Mesothelial cell of epicardium (in vitro differentiated cells): ENCODE measurements at regions not wholly inside any gene's neighbourhood (a gene's known extent, or its start where the extent isn't known, plus 50 kb on each side); places are given as distances from the start of the nearest gene placed in this dataset.

Source experiments
- DNase-seq, 2 experiments: peaks; one replicate each; pipeline ENCODE4 v3.0.0; 2021; ENCODE audit warnings: low spot score in 2 of 2; ENCODE audit not compliant: unreplicated experiment in 2 of 2
- H3K27ac Mint-ChIP-seq: 2 replicates; pipeline ENCODE4 v1.8.0; 2021; ENCODE audit warnings: mixed read lengths
- H3K27me3 Mint-ChIP-seq: 2 replicates; pipeline ENCODE4 v1.8.0; 2021; ENCODE audit warnings: low read depth, mixed read lengths
- H3K36me3 Mint-ChIP-seq: 2 replicates; pipeline ENCODE4 v1.8.0; 2021; ENCODE audit warnings: mixed read lengths
- H3K4me1 Mint-ChIP-seq: 2 replicates; pipeline ENCODE4 v1.8.0; 2021; ENCODE audit warnings: mixed read lengths
- H3K4me3 Mint-ChIP-seq: 2 replicates; pipeline ENCODE4 v1.8.0; 2021; ENCODE audit warnings: mild to moderate bottlenecking, moderate library complexity, mixed read lengths
- H3K9me3 Mint-ChIP-seq: 2 replicates; pipeline ENCODE4 v1.8.0; 2021; ENCODE audit warnings: mixed read lengths
- TF ChIP-seq, protein P1 (sequence below): fragments of 200-600 bp; sonication (generic); IDR thresholded peaks from one replicate; pipeline ENCODE4 v1.5.0; 2021; ENCODE audit warnings: antibody characterized with exemption; ENCODE audit not compliant: unreplicated experiment

DNA sequence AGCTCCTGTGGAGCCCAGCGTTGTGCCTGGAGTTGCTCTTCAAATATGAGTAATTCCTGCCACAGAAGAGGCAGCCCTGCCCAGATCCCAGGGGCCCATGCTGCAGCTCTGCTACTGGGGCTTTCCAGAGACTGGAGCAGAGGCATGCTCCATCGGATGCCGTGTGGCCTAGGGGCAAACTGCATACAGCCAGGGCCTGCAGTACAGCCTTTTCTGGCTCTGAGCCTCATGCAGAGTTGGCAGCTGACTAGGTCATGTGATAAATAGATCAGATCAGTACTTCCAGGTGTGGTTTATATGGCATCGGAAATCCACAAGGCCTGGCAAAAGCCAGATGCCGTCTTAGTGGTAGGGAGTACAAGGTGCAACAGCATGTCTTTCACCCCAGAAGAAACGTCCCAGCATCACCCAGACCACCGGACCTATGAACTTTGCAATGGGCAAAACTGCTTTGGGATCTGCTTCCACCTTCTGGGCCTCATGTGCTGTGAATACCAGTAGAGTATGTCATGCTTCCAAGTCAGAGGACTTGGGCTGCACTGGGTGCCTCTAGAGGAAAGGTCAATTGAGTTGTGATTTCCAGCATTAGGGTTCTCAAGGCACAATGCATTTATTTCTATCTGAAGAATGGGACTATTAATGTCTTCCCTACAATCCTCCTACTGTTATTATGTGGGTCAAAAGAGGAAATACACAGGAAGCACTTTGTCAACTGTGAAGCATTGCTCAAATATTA, 250.7 kb upstream of the ZNF32 start:
- Mint-ChIP-seq H3K4me3 (no peak overlapping the region), H3K9me3 (no peaks in the 10 kb centered on the region), H3K27ac (no peak overlapping the region), H3K27me3 (peaks cover 21% of the 10 kb centered on the region), H3K36me3 (no peaks in the 10 kb centered on the region), H3K4me1 (no peaks in the 10 kb centered on the region)
- no peak for DNase-seq
- TF ChIP-seq, protein P1, sequence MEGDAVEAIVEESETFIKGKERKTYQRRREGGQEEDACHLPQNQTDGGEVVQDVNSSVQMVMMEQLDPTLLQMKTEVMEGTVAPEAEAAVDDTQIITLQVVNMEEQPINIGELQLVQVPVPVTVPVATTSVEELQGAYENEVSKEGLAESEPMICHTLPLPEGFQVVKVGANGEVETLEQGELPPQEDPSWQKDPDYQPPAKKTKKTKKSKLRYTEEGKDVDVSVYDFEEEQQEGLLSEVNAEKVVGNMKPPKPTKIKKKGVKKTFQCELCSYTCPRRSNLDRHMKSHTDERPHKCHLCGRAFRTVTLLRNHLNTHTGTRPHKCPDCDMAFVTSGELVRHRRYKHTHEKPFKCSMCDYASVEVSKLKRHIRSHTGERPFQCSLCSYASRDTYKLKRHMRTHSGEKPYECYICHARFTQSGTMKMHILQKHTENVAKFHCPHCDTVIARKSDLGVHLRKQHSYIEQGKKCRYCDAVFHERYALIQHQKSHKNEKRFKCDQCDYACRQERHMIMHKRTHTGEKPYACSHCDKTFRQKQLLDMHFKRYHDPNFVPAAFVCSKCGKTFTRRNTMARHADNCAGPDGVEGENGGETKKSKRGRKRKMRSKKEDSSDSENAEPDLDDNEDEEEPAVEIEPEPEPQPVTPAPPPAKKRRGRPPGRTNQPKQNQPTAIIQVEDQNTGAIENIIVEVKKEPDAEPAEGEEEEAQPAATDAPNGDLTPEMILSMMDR, result no peak

DNA sequence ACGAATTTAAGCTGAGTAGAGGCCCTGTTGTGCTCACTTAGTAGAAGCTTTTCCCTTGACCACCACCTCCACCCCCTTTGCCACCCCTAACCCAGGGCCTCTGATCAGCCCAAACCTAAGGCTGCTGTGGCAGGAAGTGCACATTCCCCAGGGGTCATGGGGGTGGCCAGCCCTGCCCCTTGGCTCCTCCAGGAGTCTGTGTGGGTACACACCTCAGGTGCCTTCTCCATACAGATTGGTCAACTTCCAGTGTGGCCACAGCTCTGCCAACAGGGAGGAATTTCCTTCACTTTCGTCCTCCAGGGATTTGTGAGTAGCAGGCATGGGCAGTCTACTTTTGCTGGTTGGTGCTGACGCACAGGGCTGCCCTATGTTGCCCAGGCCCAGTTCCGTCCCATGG, 249.9 kb upstream of the ZNF32 start:
- H3K27ac Mint-ChIP-seq, result no peak overlapping the region

DNA sequence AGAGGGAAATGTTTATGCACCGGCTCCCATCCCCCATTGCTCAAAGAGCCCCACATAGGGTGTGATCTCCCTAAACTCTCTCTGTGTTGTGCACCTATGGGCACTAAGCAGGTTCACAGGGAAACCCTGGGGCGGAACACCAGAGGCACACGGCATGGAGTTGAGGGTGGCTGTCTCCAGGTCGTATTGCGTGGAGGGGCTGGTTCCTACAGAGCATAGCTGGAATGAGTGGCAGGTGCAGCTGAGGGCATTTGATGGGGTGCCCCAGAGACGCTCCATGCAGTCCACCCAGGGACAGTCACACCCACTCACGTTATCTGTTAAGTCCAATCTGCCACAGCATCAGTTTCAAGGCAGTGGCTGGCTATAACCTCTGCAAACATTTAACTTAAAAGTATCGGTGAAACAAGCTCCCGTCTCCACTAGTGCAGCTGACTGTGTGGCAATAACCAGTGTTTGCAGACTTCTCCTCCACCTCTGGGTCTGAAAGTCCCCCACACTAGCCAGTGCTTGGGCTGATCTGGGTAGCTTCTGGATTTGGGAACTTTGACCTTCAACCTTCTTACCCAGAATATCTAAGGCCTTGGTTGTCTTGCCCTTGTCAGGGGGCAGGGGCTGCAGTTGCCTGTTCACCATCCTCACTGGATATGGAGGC, 249.2 kb upstream of the ZNF32 start:
- Mint-ChIP-seq H3K27ac (no peak overlapping the region), H3K9me3 (no peaks in the 10 kb centered on the region), H3K27me3 (peaks cover 19% of the 10 kb centered on the region), H3K4me3 (no peak overlapping the region), H3K4me1 (peaks cover 2% of the 10 kb centered on the region), H3K36me3 (no peaks in the 10 kb centered on the region)
- TF ChIP-seq, protein P1, result no peak
- no peak for DNase-seq

More for the DNA sequence above, 249.9 kb upstream of the ZNF32 start:
- H3K27me3 Mint-ChIP-seq, result peaks cover 21% of the 10 kb centered on the region
- no peak for DNase-seq
- H3K4me3 Mint-ChIP-seq, result no peak overlapping the region
- no peaks in the 10 kb centered on the region for H3K9me3 Mint-ChIP-seq
- TF ChIP-seq, protein P1, result no peak
- no peaks in the 10 kb centered on the region for H3K36me3 Mint-ChIP-seq
- H3K4me1 Mint-ChIP-seq, result no peaks in the 10 kb centered on the region

DNA sequence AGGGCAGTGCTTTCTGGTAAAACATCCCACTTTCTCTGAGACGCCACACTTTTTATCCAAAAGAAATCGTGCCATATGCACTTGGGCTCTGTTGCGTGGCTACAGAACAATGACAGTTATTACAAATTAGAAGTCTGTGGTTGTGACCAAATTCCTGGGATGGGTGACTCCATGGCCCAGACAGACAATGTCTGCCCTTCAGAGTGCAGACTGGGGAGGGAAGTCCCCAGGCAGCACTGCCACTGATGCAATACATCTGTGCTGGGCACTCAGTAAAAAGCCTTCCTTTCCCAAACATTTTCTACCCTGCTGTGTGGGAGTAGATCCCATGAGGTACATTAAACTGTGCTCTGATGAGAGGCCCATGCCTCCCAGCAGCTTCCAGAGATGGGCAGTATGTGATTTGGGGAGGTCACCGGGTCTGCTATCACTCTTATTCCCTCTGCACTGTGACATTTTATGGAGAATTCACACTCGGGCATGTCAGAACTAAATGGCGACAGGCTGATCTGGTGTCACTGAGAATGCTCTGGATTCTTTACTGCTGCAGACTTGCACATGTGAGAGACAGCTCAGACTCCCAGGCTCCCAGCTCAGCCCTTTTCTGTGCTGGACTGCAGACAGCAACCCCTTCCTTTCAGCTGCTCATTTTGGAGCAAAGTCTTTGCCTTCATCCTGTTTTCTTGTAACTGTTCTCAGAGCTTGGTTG, 243.5 kb upstream of the ZNF32 start:
- Mint-ChIP-seq H3K27ac (no peak overlapping the region), H3K27me3 (peaks cover 18% of the 10 kb centered on the region), H3K4me3 (no peak overlapping the region)

DNA sequence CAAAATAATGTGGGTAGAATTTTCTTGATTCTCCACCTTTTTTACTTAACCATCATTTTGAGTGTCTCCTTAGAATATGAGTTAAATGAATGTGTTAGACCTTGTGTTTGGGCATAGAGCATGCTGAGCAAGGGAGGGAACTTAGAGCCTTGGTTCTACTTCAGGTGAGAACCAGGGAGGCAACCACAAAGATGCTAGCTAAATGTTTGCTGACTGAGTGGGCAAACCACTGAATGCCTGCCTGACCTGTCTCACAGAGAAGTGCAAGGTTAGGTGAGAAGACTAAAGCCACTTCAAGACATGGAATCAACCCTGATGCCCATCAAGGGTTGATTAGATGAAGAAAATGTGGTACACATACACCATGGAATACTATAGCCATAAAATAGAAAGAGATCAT, 242.6 kb upstream of the ZNF32 start:
- H3K9me3 Mint-ChIP-seq, result peaks cover 4% of the 10 kb centered on the region

More for the DNA sequence above, 243.5 kb upstream of the ZNF32 start:
- Mint-ChIP-seq H3K9me3 (peaks cover 4% of the 10 kb centered on the region), H3K36me3 (no peaks in the 10 kb centered on the region), H3K4me1 (peaks cover 7% of the 10 kb centered on the region)
- TF ChIP-seq, protein P1, result no peak
- DNase-seq, result no peak

More for the DNA sequence above, 242.6 kb upstream of the ZNF32 start:
- Mint-ChIP-seq H3K36me3 (no peaks in the 10 kb centered on the region), H3K4me3 (no peak overlapping the region), H3K27ac (no peak overlapping the region), H3K27me3 (peaks cover 14% of the 10 kb centered on the region), H3K4me1 (peaks cover 7% of the 10 kb centered on the region)
- DNase-seq, result no peak
- TF ChIP-seq, protein P1, result no peak
